ENCODE measurements at regions not wholly inside any gene's neighbourhood (a gene's known extent, or its start where the extent isn't known, plus 50 kb on each side); places are given as distances from the start of the nearest gene placed in this dataset.

GRCh38 chr4:1583859-1584258, 100.3 kb downstream of the FAM53A start:
- TF ChIP-seq CTCF (IDR thresholded peaks at IDR 0.05) = no peak
- no peak for TF ChIP-seq POLR2A (IDR thresholded peaks at IDR 0.05)
- TF ChIP-seq POLR2AphosphoS5 (IDR thresholded peaks at IDR 0.05) = no peak
- no peak for TF ChIP-seq EP300 (IDR thresholded peaks at IDR 0.05)

Measured in stomach (tissue), 4 donors.